SW480 (cell line): ENCODE measurements at regions not wholly inside any gene's neighbourhood (a gene's known extent, or its start where the extent isn't known, plus 50 kb on each side); places are given as distances from the start of the nearest gene placed in this dataset.

Source experiments
- DNase-seq: peaks from one replicate; pipeline ENCODE4 v3.0.0-alpha.2; 2016; ENCODE audit warnings: low spot score

GRCh38 chr7:17181482-17181881, 117.0 kb upstream of the AHR start:
- no peak for DNase-seq

- no peak for DNase-seq
Observed at GRCh38 chr7:17183630-17184328, 114.7 kb upstream of the AHR start.

GRCh38 chr7:17184805-17185689, 113.4 kb upstream of the AHR start:
- DNase-seq, result no peak

- DNase-seq, result no peak
Observed at GRCh38 chr7:17185690-17186070, 112.8 kb upstream of the AHR start.

DNA sequence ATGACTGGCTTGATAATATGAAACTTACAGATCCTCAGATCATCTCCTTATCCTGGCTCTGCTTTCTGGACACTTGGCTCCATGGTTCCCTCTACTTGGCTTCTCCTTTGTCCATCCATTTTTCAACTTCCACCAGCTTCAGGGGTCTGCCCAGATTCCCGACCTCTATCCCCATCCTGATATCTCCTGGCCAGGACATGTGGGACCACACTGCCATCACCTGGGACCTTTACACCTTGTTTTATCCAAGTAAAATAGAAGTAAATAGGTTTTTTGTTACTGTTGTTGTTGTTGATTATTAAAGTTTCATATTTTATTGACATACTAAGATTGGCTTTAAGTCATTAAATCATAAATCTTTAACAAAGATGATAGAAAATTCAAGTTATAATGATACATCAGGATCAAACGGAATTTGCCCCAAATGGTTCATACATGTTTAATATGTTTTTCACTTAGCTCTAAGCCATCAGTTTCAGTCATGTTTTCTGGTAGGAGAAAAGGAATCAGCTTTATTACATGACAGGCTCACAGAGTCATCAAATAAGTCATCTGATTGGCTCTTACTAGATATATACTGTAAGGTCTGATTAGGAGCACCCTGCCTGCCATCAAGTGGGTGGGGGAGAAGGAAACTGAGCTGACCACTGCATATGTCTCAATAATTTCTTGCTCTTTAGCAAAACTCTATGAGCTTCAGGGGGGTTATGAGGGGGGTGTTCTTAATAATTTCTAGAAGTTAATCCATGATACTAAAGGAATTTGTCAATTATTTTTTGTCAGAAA, 111.5 kb upstream of the AHR start:
- no peak for DNase-seq

- DNase-seq, result no peak
Observed at GRCh38 chr7:17194656-17195055, 103.8 kb upstream of the AHR start.

DNA sequence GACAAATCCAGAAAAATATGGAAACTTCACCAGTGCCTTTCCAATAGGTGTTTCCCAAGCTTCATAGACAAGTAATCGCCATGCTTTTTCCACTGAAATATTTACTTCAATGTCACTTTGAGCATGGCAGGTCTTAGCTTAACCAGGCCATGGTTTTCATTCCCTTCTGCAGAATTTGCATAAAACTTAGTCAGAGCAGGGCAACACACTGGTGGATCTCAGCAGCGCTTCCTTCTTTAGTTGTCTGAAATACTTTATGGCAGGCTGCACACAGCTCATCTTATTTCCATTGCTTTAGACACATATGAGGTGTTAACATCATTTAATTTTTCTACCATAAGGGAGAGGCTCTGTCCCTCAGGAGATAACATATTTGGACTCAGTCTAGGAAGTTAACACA, 102.9 kb upstream of the AHR start:
- DNase-seq, result no peak

- DNase-seq, result no peak
Observed at GRCh38 chr7:17205910-17206309, 92.5 kb upstream of the AHR start.

DNA sequence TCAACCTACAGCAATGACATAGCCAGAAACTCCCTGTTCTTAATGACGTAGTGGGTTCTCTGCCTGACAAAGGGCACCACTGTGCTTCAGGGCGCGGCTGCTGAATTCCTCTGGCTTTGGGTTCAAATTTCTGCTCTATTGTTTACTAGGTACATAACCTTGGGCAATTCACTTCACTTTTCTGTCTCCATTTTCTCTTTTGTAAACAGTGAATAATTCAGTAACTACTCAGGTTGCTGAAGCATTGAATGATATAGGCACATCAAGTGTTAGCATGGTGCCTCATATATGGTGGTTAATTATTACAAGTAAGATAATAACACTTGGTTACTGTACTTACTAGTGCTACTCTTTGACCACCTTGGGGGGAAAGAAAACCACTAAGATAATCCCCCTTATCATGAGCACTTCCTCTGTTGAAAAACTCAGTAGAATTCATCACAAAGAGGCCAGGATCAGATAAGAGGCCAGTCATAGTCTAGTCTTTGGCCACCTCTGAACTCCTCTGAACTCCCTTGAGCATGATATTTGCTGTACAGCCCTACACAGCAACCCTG, 92.0 kb upstream of the AHR start:
- DNase-seq, result no peak

DNA sequence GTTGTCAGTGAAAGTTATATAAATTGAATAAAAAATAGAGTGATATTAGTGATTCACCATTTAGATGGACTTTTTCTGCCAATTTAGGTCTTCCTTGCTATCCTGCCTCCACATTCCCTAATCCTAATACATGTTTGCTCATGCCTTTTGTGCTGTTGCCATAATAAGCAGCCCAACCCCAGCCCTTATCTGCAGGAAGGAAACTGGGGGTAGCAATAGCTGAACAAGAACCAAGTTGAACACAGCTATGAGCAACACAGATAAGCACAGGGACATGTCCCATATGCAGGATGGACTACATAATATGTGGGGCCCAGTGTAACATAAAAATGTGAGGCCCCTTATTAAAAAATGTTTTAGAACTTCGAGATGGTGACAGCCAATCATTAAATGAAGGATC, 91.2 kb upstream of the AHR start:
- DNase-seq, result no peak

GRCh38 chr7:17209101-17209500, 89.4 kb upstream of the AHR start:
- no peak for DNase-seq

DNA sequence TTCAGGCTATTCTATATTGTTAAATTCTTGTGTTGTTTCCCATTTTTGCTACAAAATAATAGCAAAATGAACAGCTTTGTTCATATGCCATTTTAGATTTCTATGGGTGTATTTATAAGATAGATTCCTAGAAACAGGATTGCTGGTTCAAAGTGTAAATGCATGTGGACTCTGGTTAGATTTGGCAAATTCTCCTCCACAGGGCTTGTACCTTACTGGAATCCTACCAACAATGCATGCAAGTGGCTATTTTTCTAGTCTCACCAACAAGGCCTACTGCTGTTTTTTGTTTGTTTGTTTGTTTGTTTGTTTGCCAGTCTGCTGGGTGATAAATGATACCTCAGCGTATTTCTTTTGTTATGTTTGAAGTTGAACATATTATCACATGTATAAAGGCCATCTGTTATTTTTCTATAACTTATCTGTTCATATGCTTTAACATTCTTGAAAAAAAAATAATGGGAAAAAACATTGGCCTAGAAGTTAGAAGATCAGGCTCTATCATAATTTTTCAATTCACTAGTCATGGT, 87.1 kb upstream of the AHR start:
- no peak for DNase-seq

- no peak for DNase-seq
Observed at GRCh38 chr7:17212188-17212587, 86.3 kb upstream of the AHR start.

GRCh38 chr7:17227766-17228490, 70.5 kb upstream of the AHR start:
- DNase-seq, result no peak

DNA sequence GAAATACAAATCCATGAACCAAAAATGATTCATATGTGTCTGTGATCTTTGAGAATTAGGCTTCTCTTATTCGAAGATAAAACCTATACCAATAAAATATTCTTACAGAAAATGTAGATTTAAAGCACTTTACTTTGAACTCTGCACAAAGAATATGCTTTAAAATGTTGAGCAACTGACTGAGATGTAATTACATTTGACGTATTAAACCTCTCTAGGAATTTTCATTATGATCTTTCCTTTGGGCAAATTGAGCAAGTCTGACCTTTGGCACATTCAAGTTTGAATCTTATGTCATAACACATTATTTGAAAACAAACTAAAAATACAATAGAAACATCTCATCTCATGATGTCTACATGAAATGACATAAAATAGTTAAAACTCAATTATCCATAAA, 69.2 kb upstream of the AHR start:
- DNase-seq, result no peak

DNA sequence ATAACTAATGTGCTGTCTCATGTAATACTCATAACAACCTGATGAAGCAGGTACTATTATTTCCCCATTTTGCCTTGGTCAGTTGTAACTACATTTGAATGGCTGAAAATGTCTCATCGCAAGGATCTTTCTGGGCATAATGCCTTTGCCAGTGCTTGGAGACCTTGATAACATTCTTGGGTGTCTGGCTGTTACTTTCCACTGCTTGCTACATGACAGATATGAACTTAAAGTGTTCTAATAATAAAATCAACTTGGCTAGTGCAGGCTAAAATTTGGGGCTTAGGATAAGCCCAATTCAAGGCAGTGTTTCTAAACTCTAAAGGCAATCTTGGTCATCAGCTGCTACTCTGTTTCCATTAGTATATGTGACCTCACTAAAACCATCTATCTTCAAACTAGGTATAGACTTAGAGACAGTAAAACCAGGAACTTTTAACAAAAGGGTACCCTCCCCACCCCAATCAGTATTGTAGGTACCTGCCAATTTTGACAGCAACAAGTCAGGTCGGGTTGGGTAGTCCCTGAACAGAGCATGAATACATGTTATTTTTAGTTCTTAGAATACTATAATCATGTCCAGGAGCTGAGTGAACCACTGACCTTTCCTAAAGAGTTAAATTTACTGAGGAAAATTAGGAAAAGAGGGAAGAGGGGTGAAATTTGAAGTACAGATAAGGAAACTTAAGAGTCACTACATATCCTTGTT, 68.2 kb upstream of the AHR start:
- no peak for DNase-seq

DNA sequence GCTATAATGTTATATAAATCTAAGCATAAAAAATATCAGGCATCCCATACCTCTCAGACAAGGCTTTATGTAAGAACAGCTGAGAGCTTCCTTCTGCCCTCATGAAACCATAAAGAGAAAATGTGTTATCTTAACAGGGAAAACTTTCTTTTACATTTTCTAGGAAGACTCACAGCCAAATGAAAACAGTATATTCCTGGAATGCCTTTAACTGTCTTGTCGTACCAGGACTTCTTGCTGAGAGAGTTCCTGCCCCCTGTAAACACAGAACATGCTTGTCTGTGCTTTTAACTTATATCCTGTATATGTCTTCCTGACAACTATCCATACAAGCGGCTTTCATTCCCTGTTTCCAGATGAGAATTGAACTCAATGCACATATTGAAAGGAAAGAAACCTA, 64.8 kb upstream of the AHR start:
- DNase-seq, result no peak

DNA sequence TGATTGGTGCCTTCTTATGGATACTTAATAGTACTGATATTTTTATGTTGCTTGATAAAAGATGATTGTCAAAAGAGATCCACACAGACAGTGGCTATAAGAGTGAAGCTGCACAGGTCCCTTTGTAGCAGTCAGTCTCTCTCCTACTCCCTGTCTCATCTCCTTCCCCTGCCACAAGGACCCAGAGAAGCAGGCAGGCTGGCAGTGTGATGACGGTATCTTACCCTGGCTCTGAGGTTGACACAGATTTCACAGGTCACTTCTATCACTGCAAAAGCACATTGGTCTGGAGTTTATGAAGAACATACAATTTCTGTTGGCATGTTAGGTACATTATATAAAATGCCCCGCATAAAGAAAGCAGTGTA, 64.4 kb upstream of the AHR start:
- peak; percentile 42 for DNase-seq

GRCh38 chr7:17234398-17235031, 63.9 kb upstream of the AHR start:
- peak; percentile 95 for DNase-seq

DNA sequence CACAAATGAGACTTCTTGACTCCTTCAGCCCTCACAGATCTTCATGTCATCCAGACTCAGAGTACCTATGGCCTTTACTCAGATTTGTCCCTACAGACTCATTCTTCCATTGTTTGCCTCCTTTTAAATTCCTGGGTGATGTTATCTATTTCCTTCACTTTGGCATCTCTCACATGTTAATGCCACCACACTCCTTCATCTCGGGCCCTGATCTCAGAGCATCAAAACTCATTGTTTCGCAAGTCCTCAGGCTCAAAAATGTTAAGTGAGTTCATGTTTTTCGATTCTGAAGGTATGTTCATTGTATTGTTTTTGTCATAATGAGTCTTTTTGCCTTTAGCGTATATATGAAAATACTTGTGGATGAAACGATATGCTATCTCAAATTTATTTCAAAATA, 62.3 kb upstream of the AHR start:
- DNase-seq, result no peak

DNA sequence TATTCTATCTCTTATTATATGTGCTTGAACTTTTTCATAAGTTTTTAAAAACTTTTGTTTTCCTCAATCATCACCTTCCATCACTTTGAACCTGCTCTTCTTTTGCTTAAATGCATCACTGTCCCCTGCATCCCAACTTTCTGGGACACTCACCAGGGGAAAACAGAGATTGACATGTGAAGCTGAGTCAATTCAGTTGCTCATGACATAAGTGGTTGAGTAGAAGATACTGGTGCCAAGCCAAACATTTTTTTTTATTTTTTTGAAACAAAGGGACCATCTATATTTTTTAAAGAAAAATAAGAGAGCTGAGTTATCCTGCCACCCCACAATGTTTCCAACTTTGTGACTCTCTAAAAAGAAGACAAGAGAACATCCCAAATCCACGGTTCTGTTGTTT, 61.8 kb upstream of the AHR start:
- no peak for DNase-seq
